Endothelial cell of umbilical vein (primary cell): ENCODE measurements at regions not wholly inside any gene's neighbourhood (a gene's known extent, or its start where the extent isn't known, plus 50 kb on each side); places are given as distances from the start of the nearest gene placed in this dataset.

Experiments used
- BruUV-seq: library from RNA; stranded (reverse); fragments of 400-500 nt; replicated peaks from 2 replicates; lab custom pipeline; 2021; lab: Mats Ljungman, UMichigan
- CTCF ChIA-PET: fragments of 300-600, 350-600 bp; sonication (Branson Sonifier 250); formaldehyde crosslinking; loops from one replicate; lab custom pipeline; 2021; ENCODE audit warnings: antibody characterized with exemption, inconsistent platforms; lab: Charles Lee
- POLR2A ChIA-PET: fragments of 300-600, 350-600 bp; sonication (Branson Sonifier 250); formaldehyde crosslinking; loops from one replicate; lab custom pipeline; 2021; ENCODE audit warnings: antibody characterized with exemption, inconsistent platforms; lab: Charles Lee
- DNase-seq: peaks from one replicate; pipeline ENCODE4 v3.0.0-alpha.2; 2011; ENCODE audit warnings: low read depth, low spot score
- FAIRE-seq: peaks from 2 replicates; lab custom pipeline; 2011; peaks lifted over from hg19 to GRCh38; lab: Jason Lieb, UNC
- H2AFZ ChIP-seq: 2 replicates; pipeline ENCODE4 v1.6.0; 2012; ENCODE audit warnings: low read depth, low read length, control low read depth, inconsistent platforms
- H3K27ac ChIP-seq: 2 replicates; pipeline ENCODE4 v1.5.1; 2011; ENCODE audit warnings: low read depth, mild to moderate bottlenecking, control low read depth, low read length, moderate library complexity; ENCODE audit not compliant: insufficient read depth
- H3K27me3 ChIP-seq, 2 experiments: 2 replicates each; pipeline versions ENCODE4 v1.6.0 to v1.6.1; 2011; ENCODE audit warnings: low read length in 2 of 2, mixed read lengths in 1 of 2; ENCODE audit not compliant: control insufficient read depth in 2 of 2, insufficient read depth in 2 of 2
- H3K36me3 ChIP-seq, 2 experiments: 2 replicates in 1 of 2; 3 replicates in 1 of 2; pipeline ENCODE4 v1.5.1; 2011; ENCODE audit warnings: low read length in 2 of 2, mild to moderate bottlenecking in 1 of 2, moderate library complexity in 1 of 2; ENCODE audit not compliant: control insufficient read depth in 2 of 2, insufficient read depth in 2 of 2; ENCODE audit errors: extremely low read depth in 1 of 2
- H3K4me1 ChIP-seq: 3 replicates; pipeline ENCODE4 v1.5.1; 2011; ENCODE audit warnings: mild to moderate bottlenecking, low read length; ENCODE audit not compliant: control insufficient read depth, insufficient read depth; ENCODE audit errors: extremely low read depth
- H3K4me2 ChIP-seq: 2 replicates; pipeline ENCODE4 v1.6.1; 2011; ENCODE audit warnings: low read length, control low read depth, mixed read lengths; ENCODE audit not compliant: insufficient read depth
- H3K4me3 ChIP-seq, 3 experiments: fragments of 200-600 bp in 1 of 3; sonication (generic), shearing (Covaris generic) in 1 of 3; replicated peaks in 1 of 3; 2 replicates each; pipeline ENCODE4 v1.5.1; 2011 to 2016; ENCODE audit warnings: control low read depth in 3 of 3, low read length in 3 of 3, mild to moderate bottlenecking in 2 of 3, inconsistent platforms in 1 of 3, low read depth in 1 of 3, moderate library complexity in 1 of 3; ENCODE audit not compliant: insufficient read depth in 1 of 3
- H3K79me2 ChIP-seq: 2 replicates; pipeline ENCODE4 v1.6.0; 2012; ENCODE audit warnings: low read length, inconsistent platforms; ENCODE audit not compliant: control insufficient read depth, insufficient read depth
- H3K9ac ChIP-seq: replicated peaks from 2 replicates; pipeline ENCODE3; 2011; ENCODE audit warnings: low read length, control low read depth; ENCODE audit not compliant: insufficient read depth; ENCODE audit errors: extremely low read depth
- H3K9me1 ChIP-seq: replicated peaks from 3 replicates; pipeline ENCODE4 v1.6.0; 2011; ENCODE audit warnings: mild to moderate bottlenecking, low read length; ENCODE audit not compliant: control insufficient read depth, insufficient read depth; ENCODE audit errors: extremely low read depth
- H3K9me3 ChIP-seq: replicated peaks from 2 replicates; pipeline ENCODE4 v1.5.1; 2012; ENCODE audit warnings: low read length, inconsistent platforms; ENCODE audit not compliant: control insufficient read depth, insufficient read depth
- H4K20me1 ChIP-seq: replicated peaks from 2 replicates; pipeline ENCODE3; 2011; ENCODE audit warnings: mild to moderate bottlenecking, low read length; ENCODE audit not compliant: control insufficient read depth, insufficient read depth; ENCODE audit errors: extremely low read depth
- EZH2 ChIP-seq: IDR thresholded peaks from 2 replicates; pipeline ENCODE4 v1.6.1; 2012; ENCODE audit warnings: borderline replicate concordance, low read depth, mild to moderate bottlenecking, moderate library complexity, low read length, inconsistent platforms; ENCODE audit not compliant: severe bottlenecking
- FOS ChIP-seq: IDR thresholded peaks from 2 replicates; pipeline ENCODE4 v1.6.1; 2011; ENCODE audit warnings: mild to moderate bottlenecking, low read length, moderate library complexity, borderline replicate concordance; ENCODE audit not compliant: insufficient read depth
- GATA2 ChIP-seq: IDR thresholded peaks from 2 replicates; pipeline ENCODE4 v1.7.0; 2011; ENCODE audit warnings: low read depth, mild to moderate bottlenecking, moderate library complexity, mixed read lengths, low read length; ENCODE audit not compliant: insufficient read length, insufficient read depth
- JUN ChIP-seq: IDR thresholded peaks from 2 replicates; pipeline ENCODE4 v1.6.1; 2011; ENCODE audit warnings: borderline replicate concordance, low read depth; ENCODE audit not compliant: insufficient read length, insufficient read depth
- MYC ChIP-seq: IDR thresholded peaks from one replicate; pipeline ENCODE4 v1.6.1; 2011; ENCODE audit warnings: mild to moderate bottlenecking, low read depth, low read length
- POLR2A ChIP-seq: IDR thresholded peaks from 2 replicates; pipeline ENCODE4 v1.6.1; 2012; ENCODE audit warnings: low read depth, mild to moderate bottlenecking, control low read depth, low read length
- POLR2AphosphoS5 ChIP-seq: IDR thresholded peaks from 2 replicates; pipeline ENCODE4 v1.6.1; 2012; ENCODE audit warnings: low read depth, mild to moderate bottlenecking, control low read depth, low read length, moderate library complexity; ENCODE audit not compliant: insufficient read depth
- dilution Hi-C: fragments of 300-500 bp; cut with MboI; formaldehyde crosslinking; loops from one replicate; pipeline ENCODE4 v1.15.0; 2019; ENCODE audit warnings: low sequenced_read_pairs; ENCODE audit not compliant: extremely low pct_ligation_motif_present
- intact Hi-C: fragments of 100-400 bp; cut with micrococcal nuclease; formaldehyde crosslinking; loops from one replicate; pipeline ENCODE4 v1.10.0; 2022
- TF ChIP-seq, protein P1 (sequence below): IDR thresholded peaks from 2 replicates; pipeline ENCODE4 v1.6.1; 2011; ENCODE audit not compliant: insufficient read depth, insufficient read length
- TF ChIP-seq, protein P2 (sequence below), 2 donors: IDR thresholded peaks; 1 replicate in 1 of 2; 2 replicates in 1 of 2; pipeline ENCODE4 v1.5.1; 2011; ENCODE audit warnings: low read length in 2 of 2, mild to moderate bottlenecking in 2 of 2, moderate library complexity in 2 of 2, control low read depth in 1 of 2, inconsistent platforms in 1 of 2, low read depth in 1 of 2; ENCODE audit not compliant: insufficient read depth in 1 of 2; ENCODE audit errors: extremely low read depth in 1 of 2

DNA sequence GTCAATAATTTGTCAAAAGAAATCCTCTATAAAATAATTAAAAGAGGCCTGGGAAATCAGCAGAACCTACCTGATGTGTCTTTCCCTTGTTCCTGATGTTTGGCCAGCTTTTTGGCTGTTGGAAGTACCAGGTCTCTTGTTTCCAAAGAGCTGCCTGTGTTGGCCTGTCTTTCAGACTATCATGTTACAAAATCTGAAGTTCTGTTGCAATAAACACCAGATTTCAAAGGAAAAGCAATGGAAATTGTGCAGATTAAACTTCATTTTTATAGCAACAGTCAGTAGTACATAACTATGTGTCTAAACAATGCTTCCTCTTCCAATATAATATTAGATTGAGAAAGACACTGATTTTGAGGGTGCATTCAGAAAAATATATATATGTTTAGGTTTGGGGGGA lies 647.2 kb upstream of the CXADR start:
- H3K27me3 ChIP-seq: no peaks in the 10 kb centered on the region
- no peaks in the 10 kb centered on the region for H3K79me2 ChIP-seq
- no peak overlapping the region for H3K4me3 ChIP-seq
- no TSS peak for BruUV-seq
- H3K9ac ChIP-seq: no peak overlapping the region
- H3K4me1 ChIP-seq: no peaks in the 10 kb centered on the region
- dilution Hi-C loops: no loop called here
- H2AFZ ChIP-seq: no peak overlapping the region
- H3K9me3 ChIP-seq: no peaks in the 10 kb centered on the region
- TF ChIP-seq POLR2A (no peak), FOS (no peak), MYC (no peak), EZH2 (no peak), JUN (no peak), POLR2AphosphoS5 (no peak), GATA2 (no peak)
- TF ChIP-seq, protein P1, sequence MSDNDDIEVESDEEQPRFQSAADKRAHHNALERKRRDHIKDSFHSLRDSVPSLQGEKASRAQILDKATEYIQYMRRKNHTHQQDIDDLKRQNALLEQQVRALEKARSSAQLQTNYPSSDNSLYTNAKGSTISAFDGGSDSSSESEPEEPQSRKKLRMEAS: no peak
- TF ChIP-seq, protein P2, sequence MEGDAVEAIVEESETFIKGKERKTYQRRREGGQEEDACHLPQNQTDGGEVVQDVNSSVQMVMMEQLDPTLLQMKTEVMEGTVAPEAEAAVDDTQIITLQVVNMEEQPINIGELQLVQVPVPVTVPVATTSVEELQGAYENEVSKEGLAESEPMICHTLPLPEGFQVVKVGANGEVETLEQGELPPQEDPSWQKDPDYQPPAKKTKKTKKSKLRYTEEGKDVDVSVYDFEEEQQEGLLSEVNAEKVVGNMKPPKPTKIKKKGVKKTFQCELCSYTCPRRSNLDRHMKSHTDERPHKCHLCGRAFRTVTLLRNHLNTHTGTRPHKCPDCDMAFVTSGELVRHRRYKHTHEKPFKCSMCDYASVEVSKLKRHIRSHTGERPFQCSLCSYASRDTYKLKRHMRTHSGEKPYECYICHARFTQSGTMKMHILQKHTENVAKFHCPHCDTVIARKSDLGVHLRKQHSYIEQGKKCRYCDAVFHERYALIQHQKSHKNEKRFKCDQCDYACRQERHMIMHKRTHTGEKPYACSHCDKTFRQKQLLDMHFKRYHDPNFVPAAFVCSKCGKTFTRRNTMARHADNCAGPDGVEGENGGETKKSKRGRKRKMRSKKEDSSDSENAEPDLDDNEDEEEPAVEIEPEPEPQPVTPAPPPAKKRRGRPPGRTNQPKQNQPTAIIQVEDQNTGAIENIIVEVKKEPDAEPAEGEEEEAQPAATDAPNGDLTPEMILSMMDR (IDR thresholded peaks at IDR 0.05; ENCODE audit: extremely low read depth in 1 of 2, insufficient read depth in 1 of 2, low read depth in 1 of 2, low read length in 2 of 2): no peak
- H3K9me1 ChIP-seq: no peaks in the 10 kb centered on the region
- no peaks in the 10 kb centered on the region for H3K36me3 ChIP-seq
- H4K20me1 ChIP-seq: no peaks in the 10 kb centered on the region
- CTCF ChIA-PET: interaction anchor here (0.6 kb wide), 1 partner anchor 111 kb away, joined by 3 read pairs; no protein-coding TSS in a partner anchor
- intact Hi-C loops: no loop called here
- H3K4me2 ChIP-seq: no peak overlapping the region
- no peak overlapping the region for H3K27ac ChIP-seq
- FAIRE-seq (no peak), DNase-seq (no peak)
- POLR2A ChIA-PET: no interaction called here
